B cell (primary cell): ENCODE measurements at regions not wholly inside any gene's neighbourhood (a gene's known extent, or its start where the extent isn't known, plus 50 kb on each side); places are given as distances from the start of the nearest gene placed in this dataset.

Experiments
- ATAC-seq: fragments of 200-7000 bp; cut with Tn5 transposase; one replicate; pipeline ENCODE4 v1.10.0; 2021; ENCODE audit warnings: low read depth, mild to moderate bottlenecking, moderate number of reproducible peaks, moderate library complexity
- CTCF ChIA-PET: fragments of 350-600 bp; sonication (Branson Sonifier 250); formaldehyde crosslinking; loops from one replicate; lab custom pipeline; 2021; ENCODE audit warnings: antibody characterized with exemption, inconsistent platforms; lab: Charles Lee
- POLR2A ChIA-PET: fragments of 350-600 bp; sonication (Branson Sonifier 250); formaldehyde crosslinking; loops from one replicate; lab custom pipeline; 2021; ENCODE audit warnings: antibody characterized with exemption; lab: Charles Lee
- DNase-seq: peaks from one replicate; pipeline ENCODE4 v3.0.0; 2013
- H2AFZ ChIP-seq: 2 replicates; pipeline ENCODE4 v1.6.1; 2012; ENCODE audit warnings: mild to moderate bottlenecking, low read depth, low read length; ENCODE audit not compliant: insufficient read depth, poor library complexity, severe bottlenecking
- H3K27ac ChIP-seq, 2 donors: 1 replicate in 1 of 2; 2 replicates in 1 of 2; pipeline ENCODE4 v1.5.1; 2012 to 2013; ENCODE audit warnings: low read length in 2 of 2, mild to moderate bottlenecking in 2 of 2, moderate library complexity in 1 of 2
- H3K27me3 ChIP-seq, 4 experiments: fragments of 200-600 bp in 1 of 4; sonication (generic) in 1 of 4; replicated peaks in 1 of 4; 1 replicate in 2 of 4; 2 replicates in 2 of 4; pipeline versions ENCODE4 v1.6.1 to v1.7.0; 2013 to 2016; ENCODE audit warnings: low read length in 3 of 4, mild to moderate bottlenecking in 2 of 4, mixed read lengths in 1 of 4, moderate library complexity in 1 of 4; ENCODE audit not compliant: insufficient read depth in 4 of 4, control insufficient read depth in 3 of 4; ENCODE audit errors: control extremely low read depth in 1 of 4
- H3K36me3 ChIP-seq, 2 experiments: replicated peaks in 1 of 2; 1 replicate in 1 of 2; 2 replicates in 1 of 2; pipeline versions ENCODE4 v1.6.1 to v1.7.1; 2013; ENCODE audit warnings: low read length in 1 of 2; ENCODE audit not compliant: insufficient read depth in 2 of 2, control insufficient read depth in 1 of 2; ENCODE audit errors: control extremely low read depth in 1 of 2, extremely low read depth in 1 of 2
- H3K4me1 ChIP-seq, 2 donors: fragments of 200-600 bp in 1 of 2; sonication (generic) in 1 of 2; 1 replicate in 1 of 2; 2 replicates in 1 of 2; pipeline versions ENCODE4 v1.5.1 to v1.6.1; 2013 to 2017; ENCODE audit warnings: low read length in 2 of 2; ENCODE audit not compliant: control insufficient read depth in 2 of 2, insufficient read depth in 2 of 2
- H3K4me2 ChIP-seq: replicated peaks from 2 replicates; pipeline ENCODE3; 2012; ENCODE audit warnings: mild to moderate bottlenecking, low read depth, low read length; ENCODE audit not compliant: poor library complexity, severe bottlenecking
- H3K4me3 ChIP-seq, 5 experiments: fragments of 200-600 bp in 1 of 5; sonication (generic) in 1 of 5; 1 replicate in 3 of 5; 2 replicates in 2 of 5; pipeline versions ENCODE4 v1.5.1 to v1.7.0; 2011 to 2016; ENCODE audit warnings: low read length in 4 of 5, mild to moderate bottlenecking in 4 of 5, low read depth in 2 of 5, control low read depth in 1 of 5, moderate library complexity in 1 of 5; ENCODE audit not compliant: insufficient read depth in 1 of 5; ENCODE audit errors: control extremely low read depth in 1 of 5, extremely low read depth in 1 of 5
- H3K79me2 ChIP-seq: fragments of 200-600 bp; sonication (generic); one replicate; pipeline ENCODE4 v1.6.0; 2016; ENCODE audit warnings: low read length; ENCODE audit not compliant: control insufficient read depth, insufficient read depth
- H3K9ac ChIP-seq: fragments of 200-600 bp; sonication (generic); 2 replicates; pipeline ENCODE4 v1.6.1; 2017; ENCODE audit warnings: mild to moderate bottlenecking, low read length, moderate library complexity
- H3K9me3 ChIP-seq, 3 donors: one replicate each; pipeline versions ENCODE4 v1.6.1 to v1.7.1; 2013; ENCODE audit warnings: low read length in 2 of 3; ENCODE audit not compliant: control insufficient read depth in 2 of 3, insufficient read depth in 1 of 3; ENCODE audit errors: control extremely low read depth in 1 of 3
- H4K20me1 ChIP-seq: 2 replicates; pipeline ENCODE4 v1.6.0; 2012; ENCODE audit warnings: mild to moderate bottlenecking, low read length; ENCODE audit not compliant: insufficient read depth, control insufficient read depth, poor library complexity, severe bottlenecking
- H3K27ac Mint-ChIP-seq: one replicate; pipeline ENCODE4 v1.8.0; 2021; ENCODE audit warnings: mixed read lengths
- H3K27me3 Mint-ChIP-seq: one replicate; pipeline ENCODE4 v1.8.0; 2021; ENCODE audit warnings: mixed read lengths
- H3K4me1 Mint-ChIP-seq: one replicate; pipeline ENCODE4 v1.8.0; 2021; ENCODE audit warnings: mixed read lengths
- H3K4me3 Mint-ChIP-seq: one replicate; pipeline ENCODE4 v1.8.0; 2021; ENCODE audit warnings: mixed read lengths
- H3K9me3 Mint-ChIP-seq: one replicate; pipeline ENCODE4 v1.8.0; 2022; ENCODE audit warnings: mixed read lengths; ENCODE audit not compliant: insufficient read depth
- CTCF ChIP-seq: fragments of 200-600 bp; IDR thresholded peaks from one replicate; pipeline ENCODE4 v1.8.0; 2022; ENCODE audit warnings: antibody characterized with exemption, mild to moderate bottlenecking
- EZH2 ChIP-seq: IDR thresholded peaks from 2 replicates; pipeline ENCODE4 v1.6.1; 2012; ENCODE audit warnings: borderline replicate concordance, low read depth, mild to moderate bottlenecking, moderate library complexity, low read length; ENCODE audit not compliant: insufficient read depth, poor library complexity, severe bottlenecking
- WGBS: methylation state at CpG from one replicate; pipeline ENCODE4 v1.1.5; 2013; ENCODE audit warnings: missing lambda C conversion rate; ENCODE audit not compliant: insufficient coverage; 5-methylcytosine and 5-hydroxymethylcytosine counted together
- intact Hi-C: fragments of 100-400 bp; cut with micrococcal nuclease; formaldehyde crosslinking; loops from one replicate; pipeline ENCODE4 v1.10.0; 2022

GRCh38 chr3:141418751-141419150 lies 50.4 kb downstream of the ZBTB38 start:
- WGBS, result no CpG with 5 or more reads among the region's 4 CpGs
- Histone ChIP-seq H3K27me3 (no peaks in the 10 kb centered on the region), H3K79me2 (peaks cover 77% of the 10 kb centered on the region), H3K9ac (no peak overlapping the region), H3K36me3 (peaks cover 0 to 34% of the 10 kb centered on the region in 2 experiments), H3K4me1 (no peaks in the 10 kb centered on the region), H2AFZ (no peak overlapping the region), H3K4me3 (no peak overlapping the region), H4K20me1 (no peaks in the 10 kb centered on the region), H3K4me2 (no peak overlapping the region), H3K27ac (no peak overlapping the region), H3K9me3 (no peaks in the 10 kb centered on the region)
- ATAC-seq (no peak), DNase-seq (no peak)
- CTCF ChIA-PET, result no interaction called here
- TF ChIP-seq EZH2, result no peak
- no peak for TF ChIP-seq CTCF
- intact Hi-C loops, result no loop called here
- no peak overlapping the region for H3K4me3 Mint-ChIP-seq
- H3K27me3 Mint-ChIP-seq, result no peaks in the 10 kb centered on the region
- peaks cover 4% of the 10 kb centered on the region for H3K9me3 Mint-ChIP-seq
- POLR2A ChIA-PET, result no interaction called here
- H3K4me1 Mint-ChIP-seq, result peaks cover 12% of the 10 kb centered on the region
- H3K27ac Mint-ChIP-seq, result no peak overlapping the region

- H3K4me2 ChIP-seq, result no peak overlapping the region
- H2AFZ ChIP-seq, result no peak overlapping the region
- no peak overlapping the region for H3K27ac ChIP-seq
- 100% methylated on average over 5 of the region's 5 CpGs for WGBS
- POLR2A ChIA-PET, result no interaction called here
- peaks cover 0 to 23% of the 10 kb centered on the region in 2 experiments for H3K36me3 ChIP-seq
- peaks cover 76% of the 10 kb centered on the region for H3K79me2 ChIP-seq
- intact Hi-C loops, result loop anchor here (2.0 kb wide), 1 partner anchor 15 kb away; no protein-coding TSS in a partner anchor
- DNase-seq (no peak), ATAC-seq (no peak)
- H3K27me3 ChIP-seq, result no peaks in the 10 kb centered on the region
- no peak overlapping the region for H3K27ac Mint-ChIP-seq
- no peak overlapping the region for H3K4me3 ChIP-seq
- peaks cover 4% of the 10 kb centered on the region for H3K9me3 Mint-ChIP-seq
- H3K4me3 Mint-ChIP-seq, result no peak overlapping the region
- no peaks in the 10 kb centered on the region for H3K9me3 ChIP-seq
- H3K27me3 Mint-ChIP-seq, result no peaks in the 10 kb centered on the region
- no peak for TF ChIP-seq CTCF
- H3K9ac ChIP-seq, result no peak overlapping the region
- peaks cover 4% of the 10 kb centered on the region for H4K20me1 ChIP-seq
- H3K4me1 Mint-ChIP-seq, result peaks cover 10% of the 10 kb centered on the region
- no peaks in the 10 kb centered on the region for H3K4me1 ChIP-seq
- CTCF ChIA-PET, result interaction anchor here (0.6 to 1.2 kb wide), 2 partner anchors 20 to 29 kb away, joined by 3 to 5 read pairs; no protein-coding TSS in a partner anchor
Measured at GRCh38 chr3:141419946-141420345, 51.6 kb downstream of the ZBTB38 start.
